H9 (cell line): ENCODE measurements at regions not wholly inside any gene's neighbourhood (a gene's known extent, or its start where the extent isn't known, plus 50 kb on each side); places are given as distances from the start of the nearest gene placed in this dataset.

Experiments used
- DNase-seq: peaks from one replicate; pipeline ENCODE4 v3.0.0-alpha.2; 2017
- H2AFZ ChIP-seq: one replicate; pipeline ENCODE4 v1.6.1; 2013; ENCODE audit warnings: mild to moderate bottlenecking, low read length, control low read depth, moderate library complexity
- H2AK5ac ChIP-seq: 2 replicates; pipeline ENCODE4 v1.6.1; 2013; ENCODE audit warnings: low read length, control low read depth, mixed read lengths; ENCODE audit not compliant: insufficient read length
- H2BK120ac ChIP-seq: one replicate; pipeline ENCODE4 v1.6.1; 2013; ENCODE audit warnings: low read depth, mild to moderate bottlenecking, low read length, control low read depth, inconsistent platforms; ENCODE audit not compliant: poor library complexity, severe bottlenecking
- H2BK12ac ChIP-seq: 2 replicates; pipeline ENCODE4 v1.6.1; 2013; ENCODE audit warnings: low read length, control low read depth, mixed read lengths, low read depth; ENCODE audit not compliant: insufficient read length
- H2BK15ac ChIP-seq: 2 replicates; pipeline ENCODE4 v1.6.1; 2013; ENCODE audit warnings: low read depth, low read length, control low read depth
- H2BK20ac ChIP-seq: one replicate; pipeline ENCODE4 v1.6.1; 2013; ENCODE audit warnings: low read depth, mild to moderate bottlenecking, low read length, control low read depth, inconsistent platforms; ENCODE audit not compliant: poor library complexity, severe bottlenecking
- H2BK5ac ChIP-seq: 2 replicates; pipeline ENCODE4 v1.6.1; 2013; ENCODE audit warnings: low read length, control low read depth, mixed read lengths; ENCODE audit not compliant: insufficient read length
- H3K14ac ChIP-seq: 2 replicates; pipeline ENCODE4 v1.6.1; 2013; ENCODE audit warnings: low read length, control low read depth; ENCODE audit not compliant: insufficient read depth
- H3K18ac ChIP-seq: 2 replicates; pipeline ENCODE4 v1.6.1; 2013; ENCODE audit warnings: low read depth, mild to moderate bottlenecking, mixed read lengths, low read length, control low read depth; ENCODE audit not compliant: insufficient read length
- H3K23ac ChIP-seq: 2 replicates; pipeline ENCODE4 v1.6.1; 2013; ENCODE audit warnings: low read length, control low read depth, mixed read lengths, low read depth; ENCODE audit not compliant: insufficient read length
- H3K23me2 ChIP-seq: 2 replicates; pipeline ENCODE4 v1.6.1; 2013; ENCODE audit warnings: low read depth, mild to moderate bottlenecking, mixed read lengths, low read length, control low read depth; ENCODE audit not compliant: insufficient read length, poor library complexity, severe bottlenecking
- H3K27ac ChIP-seq: 2 replicates; pipeline ENCODE4 v1.5.1; 2013; ENCODE audit warnings: low read length, control low read depth, mixed read lengths, low read depth; ENCODE audit not compliant: insufficient read length
- H3K27me3 ChIP-seq: 2 replicates; pipeline ENCODE4 v1.6.1; 2013; ENCODE audit warnings: low read length, control low read depth, inconsistent platforms; ENCODE audit not compliant: insufficient read depth
- H3K4ac ChIP-seq: 2 replicates; pipeline ENCODE4 v1.6.1; 2013; ENCODE audit warnings: low read depth, mild to moderate bottlenecking, control low read depth, inconsistent platforms, low read length, moderate library complexity
- H3K4me1 ChIP-seq: 2 replicates; pipeline ENCODE4 v1.6.1; 2013; ENCODE audit warnings: low read length, control low read depth, inconsistent platforms; ENCODE audit not compliant: insufficient read depth
- H3K4me2 ChIP-seq: 2 replicates; pipeline ENCODE4 v1.6.1; 2013; ENCODE audit warnings: low read length, control low read depth, mixed read lengths; ENCODE audit not compliant: insufficient read length, insufficient read depth
- H3K56ac ChIP-seq: 2 replicates; pipeline ENCODE4 v1.6.1; 2013; ENCODE audit warnings: low read depth, mild to moderate bottlenecking, mixed read lengths, low read length, control low read depth; ENCODE audit not compliant: insufficient read length
- H3K79me1 ChIP-seq: 2 replicates; pipeline ENCODE4 v1.6.1; 2013; ENCODE audit warnings: low read depth, mild to moderate bottlenecking, moderate library complexity, low read length, control low read depth, inconsistent platforms; ENCODE audit not compliant: insufficient read depth, poor library complexity, severe bottlenecking
- H3K79me2 ChIP-seq: 2 replicates; pipeline ENCODE4 v1.6.1; 2013; ENCODE audit warnings: low read length, control low read depth, inconsistent platforms; ENCODE audit not compliant: insufficient read depth
- H3K9ac ChIP-seq: 2 replicates; pipeline ENCODE4 v1.6.1; 2013; ENCODE audit warnings: low read length, control low read depth, mixed read lengths; ENCODE audit not compliant: insufficient read length; ENCODE audit errors: extremely low read depth
- H3K9me3 ChIP-seq: one replicate; pipeline ENCODE4 v1.6.1; 2013; ENCODE audit warnings: low read depth, low read length, inconsistent platforms; ENCODE audit not compliant: control insufficient read depth
- H3T11ph ChIP-seq: one replicate; pipeline ENCODE4 v1.6.1; 2013; ENCODE audit warnings: mild to moderate bottlenecking, low read length, control low read depth, inconsistent platforms
- H4K20me1 ChIP-seq: one replicate; pipeline ENCODE4 v1.6.1; 2013; ENCODE audit not compliant: control insufficient read depth, insufficient read length, insufficient read depth
- H4K5ac ChIP-seq: 2 replicates; pipeline ENCODE4 v1.6.1; 2013; ENCODE audit warnings: low read depth, mild to moderate bottlenecking, mixed read lengths, low read length, control low read depth; ENCODE audit not compliant: insufficient read length
- H4K8ac ChIP-seq: replicated peaks from 2 replicates; pipeline ENCODE4 v1.6.1; 2013; ENCODE audit warnings: low read length, control low read depth, mixed read lengths, low read depth; ENCODE audit not compliant: insufficient read length
- H4K91ac ChIP-seq: 2 replicates; pipeline ENCODE4 v1.6.1; 2013; ENCODE audit warnings: low read depth, mild to moderate bottlenecking, moderate library complexity, mixed read lengths, low read length, control low read depth; ENCODE audit not compliant: insufficient read length
- H3K27ac Mint-ChIP-seq, 3 experiments: 2 replicates in 2 of 3; 3 replicates in 1 of 3; pipeline ENCODE4 v1.8.0; 2020 to 2021; ENCODE audit warnings: mixed read lengths in 3 of 3, mild to moderate bottlenecking in 1 of 3, moderate library complexity in 1 of 3
- H3K27me3 Mint-ChIP-seq: 2 replicates; pipeline ENCODE4 v1.8.0; 2021; ENCODE audit warnings: low read depth, mild to moderate bottlenecking, moderate library complexity, mixed read lengths
- H3K36me3 Mint-ChIP-seq, 3 experiments: 2 replicates in 2 of 3; 3 replicates in 1 of 3; pipeline ENCODE4 v1.8.0; 2020 to 2021; ENCODE audit warnings: low read depth in 3 of 3, mixed read lengths in 3 of 3; ENCODE audit not compliant: insufficient read depth in 1 of 3
- H3K4me1 Mint-ChIP-seq, 2 experiments: 2 replicates each; pipeline ENCODE4 v1.8.0; 2020; ENCODE audit warnings: mixed read lengths in 2 of 2
- H3K4me3 Mint-ChIP-seq, 2 experiments: 2 replicates in 1 of 2; 3 replicates in 1 of 2; pipeline ENCODE4 v1.8.0; 2020 to 2021; ENCODE audit warnings: mild to moderate bottlenecking in 2 of 2, mixed read lengths in 2 of 2, moderate library complexity in 1 of 2
- H3K9me3 Mint-ChIP-seq, 2 experiments: 2 replicates in 1 of 2; 3 replicates in 1 of 2; pipeline ENCODE4 v1.8.0; 2020; ENCODE audit warnings: mild to moderate bottlenecking in 2 of 2, mixed read lengths in 2 of 2, moderate library complexity in 1 of 2
- CTCF ChIP-seq: fragments of 200-600 bp; sonication (generic); conservative IDR thresholded peaks from 3 replicates; pipeline ENCODE4 v1.8.0; 2021; ENCODE audit warnings: antibody characterized with exemption, mild to moderate bottlenecking
- WGBS: extraction: QIAGEN DNeasy Blood & Tissue Kit; methylation state at CpG from one replicate; pipeline ENCODE4 v1.1.7; 2013; ENCODE audit warnings: missing lambda C conversion rate, low lambda C conversion rate, mixed read lengths; ENCODE audit not compliant: insufficient read length; ENCODE audit errors: extremely low coverage; 5-methylcytosine and 5-hydroxymethylcytosine counted together

- Mint-ChIP-seq H3K36me3 (peaks cover 0 to 14% (median 0%) of the 10 kb centered on the region in 3 experiments; a peak in 4 of 7 replicates), H3K27me3 (no peaks in the 10 kb centered on the region; the same call in 1 of the 2 replicates), H3K9me3 (peaks cover 2 to 6% of the 10 kb centered on the region in 2 experiments; a peak in 4 of 5 replicates), H3K27ac (peak overlapping the region; percentile 79 to 84 (median 84)), H3K4me1 (peaks cover 49 to 53% of the 10 kb centered on the region in 2 experiments), H3K4me3 (no peak overlapping the region)
- Histone ChIP-seq H3K23me2 (no peaks in the 10 kb centered on the region), H2BK12ac (no peak overlapping the region), H4K20me1 (peaks cover 2% of the 10 kb centered on the region), H2AFZ (no peak overlapping the region), H2AK5ac (no peak overlapping the region), H3K4me2 (no peak overlapping the region), H4K8ac (no peak overlapping the region), H4K91ac (no peak overlapping the region), H2BK120ac (no peak overlapping the region), H3K56ac (no peak overlapping the region), H3T11ph (no peak overlapping the region), H3K18ac (no peak overlapping the region), H3K9me3 (no peaks in the 10 kb centered on the region), H3K27ac (no peak overlapping the region), H2BK15ac (no peak overlapping the region), H3K23ac (no peak overlapping the region), H3K79me1 (no peaks in the 10 kb centered on the region), H4K5ac (no peak overlapping the region), H2BK20ac (no peak overlapping the region), H3K4me1 (peaks cover 10% of the 10 kb centered on the region; the same call in 1 of the 2 replicates), H3K14ac (no peak overlapping the region), H2BK5ac (no peak overlapping the region), H3K9ac (no peak overlapping the region), H3K27me3 (no peaks in the 10 kb centered on the region), H3K79me2 (no peaks in the 10 kb centered on the region), H3K4ac (no peak overlapping the region)
- no CpG with 5 or more reads among the region's 2 CpGs for WGBS
- no peak for DNase-seq
- no peak for TF ChIP-seq CTCF
Observed at GRCh38 chr14:66010695-66011094, 475.5 kb upstream of the CCDC196 start.
